Smooth muscle cell (in vitro differentiated cells): ENCODE measurements at regions not wholly inside any gene's neighbourhood (a gene's known extent, or its start where the extent isn't known, plus 50 kb on each side); places are given as distances from the start of the nearest gene placed in this dataset.

Source experiments
- DNase-seq: peaks from one replicate; lab custom pipeline; 2025; ENCODE audit not compliant: unreplicated experiment; lab: John Stamatoyannopoulos, UW
- H2AFZ ChIP-seq: fragments of 200-600 bp; sonication (generic); 2 replicates; pipeline ENCODE4 v1.6.0; 2016; ENCODE audit warnings: antibody characterized with exemption, low read depth, mild to moderate bottlenecking
- H3F3A ChIP-seq: fragments of 200-600 bp; sonication (generic); 2 replicates; pipeline ENCODE4 v1.6.0; 2017; ENCODE audit warnings: antibody characterized with exemption, low read depth
- H3K27ac ChIP-seq: fragments of 200-600 bp; sonication (generic); 2 replicates; pipeline ENCODE4 v1.5.1; 2016; ENCODE audit warnings: low read depth, mild to moderate bottlenecking
- H3K27me3 ChIP-seq: fragments of 200-600 bp; sonication (generic); 2 replicates; pipeline ENCODE4 v1.6.1; 2016; ENCODE audit warnings: low read depth, mild to moderate bottlenecking
- H3K36me3 ChIP-seq: fragments of 200-600 bp; sonication (generic); 2 replicates; pipeline ENCODE4 v1.5.1; 2016; ENCODE audit warnings: low read depth
- H3K4me1 ChIP-seq: fragments of 200-600 bp; sonication (generic); 2 replicates; pipeline ENCODE4 v1.5.1; 2016; ENCODE audit warnings: low read depth
- H3K4me2 ChIP-seq: fragments of 200-600 bp; sonication (generic); 2 replicates; pipeline ENCODE4 v1.6.0; 2016; ENCODE audit warnings: mild to moderate bottlenecking
- H3K4me3 ChIP-seq: fragments of 200-600 bp; sonication (generic); 2 replicates; pipeline ENCODE4 v1.5.1; 2016; ENCODE audit warnings: mild to moderate bottlenecking
- H3K79me2 ChIP-seq: fragments of 200-600 bp; sonication (generic); 2 replicates; pipeline ENCODE4 v1.6.0; 2016; ENCODE audit warnings: low read depth, mild to moderate bottlenecking
- H3K9ac ChIP-seq: fragments of 200-600 bp; sonication (generic); 2 replicates; pipeline ENCODE4 v1.6.0; 2016; ENCODE audit warnings: low read depth
- H3K9me3 ChIP-seq: fragments of 200-600 bp; sonication (generic); replicated peaks from 2 replicates; pipeline ENCODE4 v1.5.1; 2016; ENCODE audit warnings: low read depth
- H4K20me1 ChIP-seq: fragments of 200-600 bp; sonication (generic); 2 replicates; pipeline ENCODE4 v1.6.0; 2016; ENCODE audit warnings: low read depth
- WGBS: methylation state at CpG from one replicate; pipeline ENCODE4 v1.1.7; 2016; ENCODE audit warnings: low lambda C conversion rate; 5-methylcytosine and 5-hydroxymethylcytosine counted together
- TF ChIP-seq, protein P1 (sequence below): fragments of 200-600 bp; sonication (generic); IDR thresholded peaks from 2 replicates; pipeline ENCODE4 v1.5.1; 2017; ENCODE audit warnings: borderline replicate concordance, mild to moderate bottlenecking, antibody characterized with exemption; ENCODE audit not compliant: insufficient read depth, poor library complexity, severe bottlenecking

DNA sequence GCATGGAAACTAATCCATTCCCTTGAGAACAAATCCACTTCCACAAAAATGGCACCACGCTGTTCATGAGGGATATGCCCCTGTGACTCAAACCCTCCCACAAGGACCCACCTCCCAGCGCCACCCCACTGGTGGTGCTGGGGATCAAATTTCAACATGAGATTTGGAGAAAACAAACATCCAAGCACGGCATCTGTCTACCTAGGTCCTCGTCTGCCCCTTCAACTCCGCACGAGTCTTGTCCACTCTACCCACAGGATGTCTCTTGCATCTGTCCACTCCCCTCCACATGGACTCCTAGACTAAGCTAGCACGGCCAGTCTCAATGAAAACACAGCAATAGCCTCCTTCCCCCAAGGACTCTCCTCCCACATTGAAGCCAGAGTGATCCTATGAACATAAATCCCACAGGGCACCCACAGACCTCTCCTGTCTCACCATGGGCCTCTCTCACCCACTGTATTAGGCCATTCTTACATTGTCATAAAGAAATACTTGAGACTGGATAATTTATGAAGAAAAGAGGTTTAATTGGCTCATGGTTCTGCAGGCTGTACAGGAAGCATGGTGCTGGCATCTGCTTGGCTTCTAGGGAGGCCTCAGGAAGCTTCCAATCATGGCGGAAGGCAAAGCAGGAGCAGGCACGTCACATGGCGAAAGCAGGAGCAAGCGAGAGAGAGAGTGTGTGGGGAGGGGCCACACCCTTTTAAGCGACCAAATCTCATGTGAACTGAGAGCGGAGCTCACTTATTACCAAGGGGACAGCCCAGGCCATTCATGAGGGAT, 101.4 kb downstream of the TOMM20 start:
- 97% methylated on average over 13 of the region's 13 CpGs for WGBS
- no peaks in the 10 kb centered on the region for H3K79me2 ChIP-seq

DNA sequence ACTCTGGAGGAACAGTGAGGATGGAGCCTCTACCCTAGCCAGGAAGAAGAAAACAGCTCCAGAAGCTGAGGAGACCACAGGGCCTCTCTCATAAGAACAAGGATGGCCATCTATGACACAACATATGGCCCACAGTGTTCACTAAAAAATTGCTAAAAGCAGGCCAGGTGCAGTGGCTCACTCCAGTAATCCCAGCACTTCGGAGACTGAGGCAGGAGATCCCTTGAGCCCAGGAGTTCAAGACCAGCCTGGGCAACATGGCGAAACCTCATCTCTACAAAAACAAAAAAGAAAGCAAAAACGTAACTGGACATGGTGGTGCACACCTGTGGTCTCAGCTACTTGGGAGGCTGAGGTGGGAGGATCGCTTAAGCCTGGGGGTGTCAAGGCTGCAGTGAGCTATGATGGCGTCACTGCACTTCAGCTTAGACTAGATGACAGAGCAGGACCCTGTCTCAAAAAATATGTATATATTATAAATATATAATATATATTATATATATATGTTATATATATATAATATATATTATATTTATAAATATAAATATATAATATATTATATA, 103.1 kb downstream of the TOMM20 start:
- no peak overlapping the region for H3K27ac ChIP-seq
- no peak for DNase-seq
- H3K9ac ChIP-seq, result no peak overlapping the region
- no peaks in the 10 kb centered on the region for H3K79me2 ChIP-seq
- no peaks in the 10 kb centered on the region for H3K9me3 ChIP-seq
- H3K27me3 ChIP-seq, result no peaks in the 10 kb centered on the region
- TF ChIP-seq, protein P1, sequence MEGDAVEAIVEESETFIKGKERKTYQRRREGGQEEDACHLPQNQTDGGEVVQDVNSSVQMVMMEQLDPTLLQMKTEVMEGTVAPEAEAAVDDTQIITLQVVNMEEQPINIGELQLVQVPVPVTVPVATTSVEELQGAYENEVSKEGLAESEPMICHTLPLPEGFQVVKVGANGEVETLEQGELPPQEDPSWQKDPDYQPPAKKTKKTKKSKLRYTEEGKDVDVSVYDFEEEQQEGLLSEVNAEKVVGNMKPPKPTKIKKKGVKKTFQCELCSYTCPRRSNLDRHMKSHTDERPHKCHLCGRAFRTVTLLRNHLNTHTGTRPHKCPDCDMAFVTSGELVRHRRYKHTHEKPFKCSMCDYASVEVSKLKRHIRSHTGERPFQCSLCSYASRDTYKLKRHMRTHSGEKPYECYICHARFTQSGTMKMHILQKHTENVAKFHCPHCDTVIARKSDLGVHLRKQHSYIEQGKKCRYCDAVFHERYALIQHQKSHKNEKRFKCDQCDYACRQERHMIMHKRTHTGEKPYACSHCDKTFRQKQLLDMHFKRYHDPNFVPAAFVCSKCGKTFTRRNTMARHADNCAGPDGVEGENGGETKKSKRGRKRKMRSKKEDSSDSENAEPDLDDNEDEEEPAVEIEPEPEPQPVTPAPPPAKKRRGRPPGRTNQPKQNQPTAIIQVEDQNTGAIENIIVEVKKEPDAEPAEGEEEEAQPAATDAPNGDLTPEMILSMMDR, result no peak
- H3K4me3 ChIP-seq, result no peak overlapping the region
- no peaks in the 10 kb centered on the region for H3K36me3 ChIP-seq
- H2AFZ ChIP-seq, result no peak overlapping the region
- peaks cover 13% of the 10 kb centered on the region for H3K4me1 ChIP-seq
- H3F3A ChIP-seq, result peaks cover 20% of the 10 kb centered on the region
- H3K4me2 ChIP-seq, result no peak overlapping the region
- no peaks in the 10 kb centered on the region for H4K20me1 ChIP-seq
- WGBS, result 98% methylated on average over 5 of the region's 5 CpGs

More for the DNA sequence above, 101.4 kb downstream of the TOMM20 start:
- H3K27ac ChIP-seq, result no peak overlapping the region
- no peak overlapping the region for H2AFZ ChIP-seq
- H3K9ac ChIP-seq, result no peak overlapping the region
- no peak overlapping the region for H3K4me2 ChIP-seq
- H4K20me1 ChIP-seq, result no peaks in the 10 kb centered on the region
- TF ChIP-seq, protein P1, result no peak
- H3K36me3 ChIP-seq, result no peaks in the 10 kb centered on the region
- no peak for DNase-seq
- peaks cover 13% of the 10 kb centered on the region for H3K4me1 ChIP-seq
- no peak overlapping the region for H3K4me3 ChIP-seq
- H3F3A ChIP-seq, result peaks cover 5% of the 10 kb centered on the region
- H3K9me3 ChIP-seq, result no peaks in the 10 kb centered on the region
- H3K27me3 ChIP-seq, result no peaks in the 10 kb centered on the region

DNA sequence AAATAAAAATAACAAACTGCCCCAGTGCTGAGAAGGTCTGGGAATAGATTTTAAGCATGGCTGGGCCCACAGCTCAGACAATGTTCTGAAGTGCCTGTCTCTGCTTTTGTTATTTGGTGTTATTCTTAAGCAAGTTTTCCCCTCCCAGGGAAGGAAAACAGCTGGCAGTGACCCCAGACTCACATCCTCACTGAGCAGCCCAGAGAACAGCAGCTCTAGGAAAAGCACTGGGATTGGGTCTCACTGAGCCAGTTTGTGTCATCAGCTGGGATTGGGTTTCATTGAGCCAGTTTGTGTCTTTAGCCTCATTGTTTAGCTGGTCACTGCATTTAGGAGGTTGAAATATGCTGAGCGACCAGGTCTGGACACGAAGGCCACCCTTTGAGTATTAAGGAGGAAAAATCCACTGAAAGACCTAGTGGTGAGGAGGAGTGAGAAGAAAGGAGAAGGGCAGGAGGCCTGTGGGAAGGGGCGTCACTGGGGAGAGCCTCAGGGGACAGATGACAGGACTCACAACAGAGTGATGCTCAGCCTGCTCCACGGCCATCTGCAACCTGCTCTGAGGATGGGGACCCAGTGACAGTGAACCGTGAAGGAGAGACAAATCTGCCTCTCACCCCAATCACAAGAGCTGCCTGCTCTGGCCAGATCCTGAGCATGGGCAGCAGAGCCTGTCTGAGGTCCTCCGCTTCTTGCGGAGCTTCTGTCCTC, 103.8 kb downstream of the TOMM20 start:
- no peak overlapping the region for H3K4me2 ChIP-seq

More for the DNA sequence above, 103.8 kb downstream of the TOMM20 start:
- 95% methylated on average over 7 of the region's 7 CpGs for WGBS
- Histone ChIP-seq H3K27me3 (no peaks in the 10 kb centered on the region), H3K36me3 (no peaks in the 10 kb centered on the region), H3K4me1 (peaks cover 13% of the 10 kb centered on the region), H3K27ac (no peak overlapping the region), H3K9ac (no peak overlapping the region), H3K9me3 (no peaks in the 10 kb centered on the region), H3K79me2 (no peaks in the 10 kb centered on the region), H3K4me3 (no peak overlapping the region), H4K20me1 (no peaks in the 10 kb centered on the region), H3F3A (peaks cover 26% of the 10 kb centered on the region), H2AFZ (no peak overlapping the region)
- DNase-seq, result no peak
- TF ChIP-seq, protein P1, result no peak
